ENCODE measurements at regions not wholly inside any gene's neighbourhood (a gene's known extent, or its start where the extent isn't known, plus 50 kb on each side); places are given as distances from the start of the nearest gene placed in this dataset.

DNA sequence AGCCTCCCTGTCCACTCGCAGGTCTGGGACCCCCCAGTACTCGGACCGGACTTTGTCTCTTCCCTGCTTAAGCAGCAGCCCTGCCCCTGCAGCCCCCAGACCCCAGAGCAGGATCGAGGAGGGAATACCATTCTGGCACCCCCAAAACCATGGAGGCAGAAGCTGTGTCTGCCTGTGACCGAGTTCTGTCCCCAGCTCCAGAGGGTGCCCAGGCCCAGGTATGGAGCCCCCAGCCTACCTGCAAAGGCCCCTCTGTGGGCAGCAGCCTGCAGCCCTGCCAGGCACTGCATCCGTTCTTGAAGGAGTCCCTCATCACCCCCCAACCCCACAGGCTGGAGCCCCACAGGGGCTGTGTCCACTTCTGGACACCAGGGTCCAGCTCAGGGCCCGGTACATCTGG is 163.8 kb downstream of the BRD1 start:
- TF ChIP-seq POLR2A (IDR thresholded peaks at IDR 0.05; ENCODE audit: extremely low read depth, insufficient read length) (no peak), CTCF (IDR thresholded peaks at IDR 0.05; ENCODE audit: low read depth, low read length) (no peak)

All from NB4 (cell line).